ENCODE measurements at regions not wholly inside any gene's neighbourhood (a gene's known extent, or its start where the extent isn't known, plus 50 kb on each side); places are given as distances from the start of the nearest gene placed in this dataset.

- TF ChIP-seq CTCF (IDR thresholded peaks at IDR 0.05) (no peak), POLR2A (IDR thresholded peaks at IDR 0.05) (no peak)
Measured at GRCh38 chr20:16904751-16905150, 156.6 kb downstream of the OTOR start.
